ENCODE measurements at regions not wholly inside any gene's neighbourhood (a gene's known extent, or its start where the extent isn't known, plus 50 kb on each side); places are given as distances from the start of the nearest gene placed in this dataset.

DNA sequence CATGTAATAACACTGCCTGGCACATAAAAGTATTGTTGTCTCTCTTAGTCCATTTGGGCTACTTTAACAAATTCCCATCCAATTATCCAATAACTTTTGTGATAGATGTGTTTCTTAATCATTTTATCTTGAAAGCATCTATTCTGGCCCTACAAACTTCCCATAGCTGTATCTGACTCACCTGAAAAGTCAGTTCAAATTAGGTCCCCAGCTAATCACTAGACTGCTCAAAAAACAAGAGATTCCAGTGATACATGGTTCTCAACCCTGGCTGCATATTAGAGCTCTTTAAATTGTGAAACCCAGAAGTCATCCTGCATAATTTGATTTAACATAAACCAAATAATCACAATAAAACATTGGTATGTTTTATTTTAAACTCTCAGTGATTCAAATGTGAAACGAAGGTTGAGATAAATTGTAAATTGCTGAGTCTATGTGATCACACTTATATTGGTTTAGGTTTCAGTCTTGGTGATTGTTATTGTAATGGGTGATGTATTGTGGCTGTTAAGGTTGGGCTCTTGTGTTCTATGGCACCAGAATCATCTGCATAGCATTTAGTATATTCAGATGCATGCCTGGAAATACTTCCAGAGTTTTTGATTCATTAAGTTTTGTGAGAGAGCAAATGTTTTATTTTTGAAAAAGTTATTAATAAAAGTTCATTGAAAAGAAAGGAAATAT lies 268.9 kb upstream of the KCNMB2 start:
- no peak for TF ChIP-seq CTCF (IDR thresholded peaks at IDR 0.05; ENCODE audit: borderline replicate concordance)
- no peaks in the 10 kb centered on the region for H3K9me3 ChIP-seq (replicated peaks)
- no peak overlapping the region for H3K27ac ChIP-seq (replicated peaks)
- no peaks in the 10 kb centered on the region for H3K4me1 ChIP-seq
- H3K27me3 ChIP-seq (ENCODE audit: low read depth), result no peaks in the 10 kb centered on the region
- no peak overlapping the region for H3K4me3 ChIP-seq
- DNase-seq, result no peak
- no peaks in the 10 kb centered on the region for H3K36me3 ChIP-seq
- intact Hi-C loops (cut with micrococcal nuclease), result no loop called here

- Histone ChIP-seq H3K27me3 (ENCODE audit: low read depth) (no peaks in the 10 kb centered on the region), H3K9me3 (replicated peaks) (no peaks in the 10 kb centered on the region), H3K4me3 (no peak overlapping the region), H3K4me1 (no peaks in the 10 kb centered on the region), H3K36me3 (no peaks in the 10 kb centered on the region), H3K27ac (replicated peaks) (no peak overlapping the region)
- TF ChIP-seq CTCF (IDR thresholded peaks at IDR 0.05; ENCODE audit: borderline replicate concordance), result no peak
- DNase-seq, result no peak
- intact Hi-C loops (cut with micrococcal nuclease), result no loop called here
Measured at GRCh38 chr3:178270838-178271237, 265.4 kb upstream of the KCNMB2 start.

- Histone ChIP-seq H3K4me1 (no peaks in the 10 kb centered on the region), H3K27ac (replicated peaks) (no peak overlapping the region), H3K36me3 (no peaks in the 10 kb centered on the region), H3K27me3 (ENCODE audit: low read depth) (no peaks in the 10 kb centered on the region), H3K4me3 (no peak overlapping the region), H3K9me3 (replicated peaks) (no peaks in the 10 kb centered on the region)
- intact Hi-C loops (cut with micrococcal nuclease), result no loop called here
- DNase-seq, result no peak
- no peak for TF ChIP-seq CTCF (IDR thresholded peaks at IDR 0.05; ENCODE audit: borderline replicate concordance)
Measured at GRCh38 chr3:178271740-178272387, 264.4 kb upstream of the KCNMB2 start.

DNA sequence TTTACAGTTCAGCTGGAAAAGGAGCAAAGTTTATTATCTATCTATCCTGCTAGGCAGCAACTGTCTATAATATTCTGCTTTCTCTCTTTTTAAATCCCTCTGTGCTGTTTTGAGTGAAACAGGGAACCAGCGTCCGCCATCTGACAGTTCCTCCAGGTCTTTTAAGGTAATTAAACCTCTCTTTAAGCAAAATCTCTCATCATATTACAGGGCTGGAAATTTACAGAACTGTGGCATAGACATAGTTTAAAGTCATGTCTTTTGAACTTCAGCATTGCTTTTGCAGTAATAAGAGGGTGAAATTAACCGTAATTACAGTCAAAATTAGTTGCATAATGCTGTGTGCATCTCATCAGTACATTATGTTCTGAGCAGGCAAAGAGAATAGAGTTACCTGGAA lies 263.4 kb upstream of the KCNMB2 start:
- H3K27ac ChIP-seq (replicated peaks), result no peak overlapping the region
- H3K36me3 ChIP-seq, result no peaks in the 10 kb centered on the region
- DNase-seq, result no peak
- no peak for TF ChIP-seq CTCF (IDR thresholded peaks at IDR 0.05; ENCODE audit: borderline replicate concordance)
- no peak overlapping the region for H3K4me3 ChIP-seq
- H3K4me1 ChIP-seq, result no peaks in the 10 kb centered on the region
- intact Hi-C loops (cut with micrococcal nuclease), result no loop called here
- no peaks in the 10 kb centered on the region for H3K9me3 ChIP-seq (replicated peaks)
- H3K27me3 ChIP-seq (ENCODE audit: low read depth), result no peaks in the 10 kb centered on the region

DNA sequence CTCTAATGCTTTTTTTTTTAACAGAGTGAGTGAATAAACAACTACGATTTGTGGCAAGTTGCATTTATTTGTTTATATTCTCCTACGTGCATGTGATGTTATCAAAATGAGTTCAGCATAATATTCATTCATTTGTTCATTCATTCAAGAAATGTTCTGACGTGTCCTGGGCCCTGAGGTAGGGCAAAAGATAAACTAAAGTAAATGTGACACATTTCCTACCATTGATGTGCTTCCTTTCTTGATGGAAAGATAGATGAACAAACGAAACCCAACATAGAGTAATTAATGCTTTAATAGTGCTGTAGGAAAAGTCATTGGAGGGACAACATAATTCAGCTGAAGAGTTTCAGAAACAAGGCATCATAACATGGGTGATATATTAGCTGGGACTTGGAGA lies 261.5 kb upstream of the KCNMB2 start:
- intact Hi-C loops (cut with micrococcal nuclease), result no loop called here
- Histone ChIP-seq H3K4me3 (no peak overlapping the region), H3K27ac (replicated peaks) (no peak overlapping the region), H3K4me1 (no peaks in the 10 kb centered on the region), H3K9me3 (replicated peaks) (peaks cover 14% of the 10 kb centered on the region), H3K27me3 (ENCODE audit: low read depth) (no peaks in the 10 kb centered on the region), H3K36me3 (no peaks in the 10 kb centered on the region)
- no peak for DNase-seq
- TF ChIP-seq CTCF (IDR thresholded peaks at IDR 0.05; ENCODE audit: borderline replicate concordance), result no peak

All from left ventricle myocardium inferior (tissue), 1 donor.